ENCODE measurements at regions not wholly inside any gene's neighbourhood (a gene's known extent, or its start where the extent isn't known, plus 50 kb on each side); places are given as distances from the start of the nearest gene placed in this dataset.

DNA sequence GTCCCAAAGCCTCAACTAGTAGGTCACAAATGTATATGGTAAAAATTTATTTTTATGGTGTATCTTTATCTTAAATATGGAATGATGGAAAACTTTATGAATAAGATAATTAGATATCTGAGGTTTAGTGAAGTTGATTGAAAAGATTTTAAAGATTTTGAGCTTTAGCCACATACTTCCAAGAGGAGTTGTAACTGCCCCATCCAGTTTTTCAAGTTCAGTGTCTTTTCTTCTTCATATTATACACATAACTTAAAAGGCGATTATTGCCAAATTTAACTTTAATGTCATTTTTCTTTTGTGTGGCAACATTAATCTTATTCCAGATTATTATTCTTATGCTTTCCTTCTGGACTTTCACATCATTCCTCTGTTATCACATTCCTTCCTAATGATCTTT lies 266.4 kb downstream of the TINAG start:
- WGBS, 2 donors (ENCODE audit: low coverage in 1 of 2): 0 to 21% methylated on average over 1 of the region's 1 CpG
- Histone ChIP-seq H3K4me3 (no peak overlapping the region), H3K36me3 (no peaks in the 10 kb centered on the region), H3K9me3 (no peaks in the 10 kb centered on the region), H3K4me1 (no peaks in the 10 kb centered on the region), H3K27me3 (no peaks in the 10 kb centered on the region), H3K27ac (no peak overlapping the region)
- TF ChIP-seq, protein P1, sequence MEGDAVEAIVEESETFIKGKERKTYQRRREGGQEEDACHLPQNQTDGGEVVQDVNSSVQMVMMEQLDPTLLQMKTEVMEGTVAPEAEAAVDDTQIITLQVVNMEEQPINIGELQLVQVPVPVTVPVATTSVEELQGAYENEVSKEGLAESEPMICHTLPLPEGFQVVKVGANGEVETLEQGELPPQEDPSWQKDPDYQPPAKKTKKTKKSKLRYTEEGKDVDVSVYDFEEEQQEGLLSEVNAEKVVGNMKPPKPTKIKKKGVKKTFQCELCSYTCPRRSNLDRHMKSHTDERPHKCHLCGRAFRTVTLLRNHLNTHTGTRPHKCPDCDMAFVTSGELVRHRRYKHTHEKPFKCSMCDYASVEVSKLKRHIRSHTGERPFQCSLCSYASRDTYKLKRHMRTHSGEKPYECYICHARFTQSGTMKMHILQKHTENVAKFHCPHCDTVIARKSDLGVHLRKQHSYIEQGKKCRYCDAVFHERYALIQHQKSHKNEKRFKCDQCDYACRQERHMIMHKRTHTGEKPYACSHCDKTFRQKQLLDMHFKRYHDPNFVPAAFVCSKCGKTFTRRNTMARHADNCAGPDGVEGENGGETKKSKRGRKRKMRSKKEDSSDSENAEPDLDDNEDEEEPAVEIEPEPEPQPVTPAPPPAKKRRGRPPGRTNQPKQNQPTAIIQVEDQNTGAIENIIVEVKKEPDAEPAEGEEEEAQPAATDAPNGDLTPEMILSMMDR (IDR thresholded peaks at IDR 0.05): no peak
- TF ChIP-seq POLR2AphosphoS5 (IDR thresholded peaks at IDR 0.05): no peak
- TF ChIP-seq POLR2A (IDR thresholded peaks at IDR 0.05): no peak
- no peak for TF ChIP-seq EP300 (IDR thresholded peaks at IDR 0.05)
- ATAC-seq: no peak

DNA sequence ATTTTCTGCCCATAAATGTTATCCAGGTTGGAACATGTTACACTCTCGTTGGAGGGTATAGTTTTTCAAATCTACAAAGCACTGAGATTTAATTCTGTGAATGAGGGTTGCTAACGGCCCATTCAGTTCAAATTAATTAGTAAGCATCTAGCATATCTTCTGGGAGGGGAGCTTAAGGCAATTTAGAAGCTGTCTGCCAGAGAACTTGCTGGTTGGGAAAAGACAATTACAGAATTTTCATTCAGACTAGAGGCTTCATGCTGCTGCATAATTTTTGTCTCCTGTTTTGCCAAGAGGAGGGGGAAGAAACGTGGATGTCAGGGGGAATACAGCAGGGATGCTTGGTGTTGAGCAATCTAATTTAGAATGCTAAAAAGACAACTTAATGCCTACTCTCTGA lies 268.3 kb upstream of the FAM83B start:
- Histone ChIP-seq H3K4me1 (no peaks in the 10 kb centered on the region), H3K36me3 (no peaks in the 10 kb centered on the region), H3K4me3 (no peak overlapping the region), H3K27ac (no peak overlapping the region), H3K27me3 (no peaks in the 10 kb centered on the region), H3K9me3 (no peaks in the 10 kb centered on the region)
- 58 to 74% methylated on average over 2 to 3 of the region's 3 CpGs for WGBS, 2 donors (ENCODE audit: low coverage in 1 of 2)
- no peak for ATAC-seq
- TF ChIP-seq POLR2AphosphoS5 (IDR thresholded peaks at IDR 0.05) (no peak), EP300 (IDR thresholded peaks at IDR 0.05) (no peak), POLR2A (IDR thresholded peaks at IDR 0.05) (no peak)
- TF ChIP-seq, protein P1 (IDR thresholded peaks at IDR 0.05): no peak

DNA sequence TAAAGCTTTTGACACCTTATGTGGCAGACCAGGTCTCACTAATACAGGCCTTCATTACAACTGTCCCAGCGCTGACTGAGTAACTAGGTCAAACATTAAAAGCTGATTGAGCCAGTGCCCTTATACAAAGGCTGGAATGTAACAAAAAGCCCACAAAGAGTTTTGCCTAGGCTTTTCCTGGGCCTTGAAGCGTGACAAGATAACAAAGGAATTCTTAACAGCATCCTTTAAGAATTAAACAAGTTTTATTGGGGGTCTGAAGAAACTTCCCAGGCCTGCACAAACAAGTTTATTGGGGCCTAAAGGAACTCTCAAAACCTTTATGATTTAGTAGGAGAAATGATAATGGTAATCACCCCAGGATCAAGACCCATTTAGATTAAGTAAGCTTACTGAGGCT lies 267.6 kb upstream of the FAM83B start:
- no peak overlapping the region for H3K27ac ChIP-seq
- 76 to 96% methylated on average over 2 of the region's 2 CpGs for WGBS, 2 donors (ENCODE audit: low coverage in 1 of 2)
- ATAC-seq: no peak
- no peaks in the 10 kb centered on the region for H3K4me1 ChIP-seq
- no peak overlapping the region for H3K4me3 ChIP-seq
- H3K27me3 ChIP-seq: no peaks in the 10 kb centered on the region
- TF ChIP-seq EP300 (IDR thresholded peaks at IDR 0.05) (no peak), POLR2AphosphoS5 (IDR thresholded peaks at IDR 0.05) (no peak), POLR2A (IDR thresholded peaks at IDR 0.05) (no peak)
- TF ChIP-seq, protein P1 (IDR thresholded peaks at IDR 0.05): no peak
- no peaks in the 10 kb centered on the region for H3K9me3 ChIP-seq
- no peaks in the 10 kb centered on the region for H3K36me3 ChIP-seq

DNA sequence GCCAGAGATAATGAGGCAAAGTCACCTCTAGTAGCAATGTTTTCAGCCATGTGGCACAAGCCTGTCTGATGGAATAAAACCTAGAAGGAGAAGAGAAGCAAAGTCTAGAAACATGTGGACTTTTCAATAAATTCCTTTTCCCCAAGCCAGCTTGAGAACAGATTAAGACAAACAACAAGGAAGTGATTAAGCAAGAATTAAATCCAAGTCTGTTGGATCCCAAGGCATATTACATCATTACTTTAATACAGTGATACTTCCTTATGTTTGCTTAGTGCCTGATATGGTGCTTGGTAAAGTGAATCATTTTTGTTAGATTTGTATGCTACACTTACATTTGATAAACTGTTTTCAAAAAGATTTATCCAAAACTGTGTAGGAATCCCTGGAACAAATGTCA lies 260.3 kb upstream of the FAM83B start:
- no peak for TF ChIP-seq POLR2AphosphoS5 (IDR thresholded peaks at IDR 0.05)
- TF ChIP-seq EP300 (IDR thresholded peaks at IDR 0.05): no peak
- TF ChIP-seq, protein P1 (IDR thresholded peaks at IDR 0.05): no peak
- TF ChIP-seq POLR2A (IDR thresholded peaks at IDR 0.05): no peak
- no peaks in the 10 kb centered on the region for H3K36me3 ChIP-seq
- no peaks in the 10 kb centered on the region for H3K4me1 ChIP-seq
- no peak overlapping the region for H3K27ac ChIP-seq
- no peaks in the 10 kb centered on the region for H3K27me3 ChIP-seq
- ATAC-seq: no peak
- no peak overlapping the region for H3K4me3 ChIP-seq
- peaks cover 0 to 5% (median 0%) of the 10 kb centered on the region in 3 donors for H3K9me3 ChIP-seq

DNA sequence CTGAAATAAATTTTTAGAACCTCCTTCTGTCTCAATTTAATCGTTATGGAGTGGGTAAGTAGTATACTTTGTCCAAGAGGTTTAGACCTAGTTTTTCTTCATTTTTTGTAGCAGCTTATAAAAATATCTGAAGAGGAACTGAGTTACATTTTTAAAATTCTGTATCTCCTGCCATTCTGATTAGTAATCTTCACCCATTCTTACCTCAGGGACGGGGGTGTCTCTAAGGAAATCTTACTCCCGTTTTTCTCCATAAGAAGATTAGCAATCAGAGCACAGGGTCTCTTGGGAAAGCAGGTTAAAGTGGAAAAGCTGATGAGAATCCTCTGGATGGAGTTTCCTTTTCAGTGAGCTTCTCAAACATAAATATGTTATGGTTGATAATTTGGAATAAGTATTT lies 259.3 kb upstream of the FAM83B start:
- no peaks in the 10 kb centered on the region for H3K36me3 ChIP-seq
- no peaks in the 10 kb centered on the region for H3K27me3 ChIP-seq
- TF ChIP-seq POLR2A (IDR thresholded peaks at IDR 0.05) (no peak), POLR2AphosphoS5 (IDR thresholded peaks at IDR 0.05) (no peak), EP300 (IDR thresholded peaks at IDR 0.05) (no peak)
- TF ChIP-seq, protein P1 (IDR thresholded peaks at IDR 0.05): no peak
- no peaks in the 10 kb centered on the region for H3K4me1 ChIP-seq
- 33 to 62% methylated on average over 3 of the region's 3 CpGs for WGBS, 2 donors (ENCODE audit: low coverage in 1 of 2)
- H3K4me3 ChIP-seq: no peak overlapping the region
- ATAC-seq: no peak
- H3K9me3 ChIP-seq: peaks cover 0 to 5% (median 0%) of the 10 kb centered on the region in 3 donors
- H3K27ac ChIP-seq: no peak overlapping the region
